IPS-15b (cell line): ENCODE measurements at regions not wholly inside any gene's neighbourhood (a gene's known extent, or its start where the extent isn't known, plus 50 kb on each side); places are given as distances from the start of the nearest gene placed in this dataset.

Experiments
- H3K27me3 ChIP-seq: one replicate; pipeline ENCODE4 v1.6.1; 2013; ENCODE audit warnings: low read length; ENCODE audit not compliant: control insufficient read depth, insufficient read depth
- H3K36me3 ChIP-seq: one replicate; pipeline ENCODE4 v1.6.1; 2013; ENCODE audit warnings: low read length; ENCODE audit not compliant: control insufficient read depth, insufficient read depth
- H3K4me1 ChIP-seq: one replicate; pipeline ENCODE4 v1.6.1; 2013; ENCODE audit warnings: mild to moderate bottlenecking, low read length; ENCODE audit not compliant: control insufficient read depth, insufficient read depth
- H3K4me3 ChIP-seq: one replicate; pipeline ENCODE4 v1.5.1; 2013; ENCODE audit warnings: low read depth, low read length
- H3K9ac ChIP-seq: one replicate; pipeline ENCODE4 v1.6.1; 2013; ENCODE audit warnings: low read depth, mild to moderate bottlenecking, low read length
- H3K9me3 ChIP-seq: one replicate; pipeline ENCODE4 v1.6.1; 2013; ENCODE audit warnings: mild to moderate bottlenecking, low read length; ENCODE audit not compliant: control insufficient read depth, insufficient read depth

DNA sequence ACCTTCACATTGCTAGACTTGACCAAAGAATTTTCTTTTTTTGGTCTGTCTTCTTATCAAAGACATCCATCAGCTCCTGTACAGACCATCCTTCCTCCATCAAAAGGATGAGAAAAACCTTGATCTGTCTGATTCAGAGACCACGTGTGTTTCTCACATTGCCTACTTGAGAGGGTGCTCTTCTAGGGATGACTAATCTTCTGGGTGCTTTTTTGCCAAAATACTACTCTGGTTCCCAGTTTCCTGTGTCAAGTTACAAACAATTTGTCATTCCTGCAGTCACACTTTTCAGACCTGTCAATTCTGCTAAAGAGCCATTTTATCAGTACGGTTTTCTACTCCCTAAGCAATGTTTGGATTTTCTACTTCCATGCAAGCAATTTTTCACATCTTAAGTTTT is 492.2 kb downstream of the CDH11 start:
- H3K27me3 ChIP-seq, result no peaks in the 10 kb centered on the region
- no peak overlapping the region for H3K9ac ChIP-seq

DNA sequence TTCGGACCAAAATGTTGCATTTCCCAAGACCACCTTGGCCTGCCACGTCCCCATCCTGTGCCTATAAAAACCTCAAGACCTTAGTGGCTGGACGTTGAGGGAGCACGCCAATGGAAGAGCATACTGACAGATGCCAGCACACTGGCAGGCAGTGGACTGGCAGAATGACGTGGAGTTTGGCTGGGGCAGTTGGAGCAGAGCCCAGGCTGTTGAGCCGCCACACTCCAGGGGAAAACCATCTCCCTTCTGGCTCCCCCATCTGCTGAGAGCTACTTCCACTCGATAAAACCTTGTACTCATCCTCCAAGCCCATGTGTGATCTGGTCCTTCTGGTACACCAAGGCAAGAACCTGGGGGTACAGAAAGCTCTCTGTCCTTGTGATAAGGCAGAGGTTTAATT is 494.1 kb downstream of the CDH11 start:
- Histone ChIP-seq H3K9me3 (no peaks in the 10 kb centered on the region), H3K36me3 (no peaks in the 10 kb centered on the region), H3K27me3 (no peaks in the 10 kb centered on the region), H3K4me1 (no peaks in the 10 kb centered on the region), H3K9ac (no peak overlapping the region), H3K4me3 (no peak overlapping the region)

More for the DNA sequence above, 492.2 kb downstream of the CDH11 start:
- Histone ChIP-seq H3K4me1 (no peaks in the 10 kb centered on the region), H3K9me3 (no peaks in the 10 kb centered on the region), H3K36me3 (no peaks in the 10 kb centered on the region), H3K4me3 (no peak overlapping the region)

DNA sequence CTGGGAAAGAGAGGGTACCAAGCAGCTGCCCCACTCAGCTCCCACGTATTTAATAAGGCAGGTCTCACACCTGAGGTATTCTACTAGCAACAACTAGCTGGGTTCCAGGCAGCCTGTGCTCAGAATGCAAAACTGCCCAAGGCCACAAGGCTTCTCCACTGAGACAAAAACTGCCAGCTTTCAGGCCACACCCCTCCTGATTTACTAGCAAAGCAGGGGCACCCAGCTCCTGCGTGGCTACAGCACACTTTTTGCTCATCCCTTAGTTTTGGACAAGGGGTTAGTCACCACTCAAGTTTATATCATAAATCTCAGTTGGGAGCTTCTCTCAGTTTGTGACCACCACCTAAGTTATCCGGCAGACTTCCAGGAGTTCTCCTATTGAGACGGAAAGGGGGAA is 494.6 kb downstream of the CDH11 start:
- no peaks in the 10 kb centered on the region for H3K9me3 ChIP-seq
- H3K4me3 ChIP-seq, result no peak overlapping the region
- no peaks in the 10 kb centered on the region for H3K27me3 ChIP-seq
- H3K36me3 ChIP-seq, result no peaks in the 10 kb centered on the region
- H3K9ac ChIP-seq, result no peak overlapping the region
- no peaks in the 10 kb centered on the region for H3K4me1 ChIP-seq

DNA sequence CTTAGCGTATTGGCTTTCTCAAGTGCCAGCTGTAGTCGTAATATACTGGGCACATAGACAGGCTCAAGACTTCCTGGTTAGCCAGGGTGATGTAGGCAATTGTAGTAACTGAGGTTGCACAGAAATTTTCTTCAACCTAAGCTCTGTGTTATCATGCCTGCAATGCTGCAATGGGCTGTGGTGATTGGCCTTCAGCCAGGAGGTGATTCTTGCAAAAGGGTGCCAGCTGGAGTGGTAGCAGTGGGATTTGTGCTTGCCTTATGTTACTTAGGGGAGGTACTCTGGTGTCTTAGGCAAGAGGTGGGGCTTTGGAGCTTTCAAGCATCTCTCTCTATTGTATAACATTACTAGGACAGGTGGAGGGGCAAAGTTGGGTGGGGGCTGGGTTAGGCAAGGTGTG is 495.1 kb downstream of the CDH11 start:
- no peak overlapping the region for H3K9ac ChIP-seq
- no peaks in the 10 kb centered on the region for H3K9me3 ChIP-seq
- no peaks in the 10 kb centered on the region for H3K4me1 ChIP-seq
- H3K36me3 ChIP-seq, result no peaks in the 10 kb centered on the region
- no peak overlapping the region for H3K4me3 ChIP-seq
- H3K27me3 ChIP-seq, result no peaks in the 10 kb centered on the region

DNA sequence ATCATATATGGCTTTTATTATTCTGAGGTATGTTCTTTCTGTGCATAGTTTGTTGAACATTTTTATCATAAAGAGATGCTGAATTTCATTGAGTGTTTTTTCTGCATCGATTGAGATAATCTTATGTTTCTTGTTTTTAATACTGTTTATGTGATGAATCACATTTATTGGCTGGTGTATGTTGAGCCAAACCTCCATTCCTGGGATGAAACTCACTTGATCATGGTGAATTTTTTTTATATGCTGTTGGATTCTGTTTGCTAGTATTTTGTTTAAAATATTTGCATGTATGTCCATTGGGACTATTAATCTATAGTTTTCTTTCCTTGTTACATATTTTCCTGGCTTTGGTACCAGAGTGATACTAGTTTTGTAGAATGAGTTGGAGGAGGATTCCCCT is 500.2 kb downstream of the CDH11 start:
- Histone ChIP-seq H3K27me3 (no peaks in the 10 kb centered on the region), H3K4me1 (no peaks in the 10 kb centered on the region), H3K36me3 (no peaks in the 10 kb centered on the region), H3K4me3 (no peak overlapping the region), H3K9me3 (no peaks in the 10 kb centered on the region), H3K9ac (no peak overlapping the region)

DNA sequence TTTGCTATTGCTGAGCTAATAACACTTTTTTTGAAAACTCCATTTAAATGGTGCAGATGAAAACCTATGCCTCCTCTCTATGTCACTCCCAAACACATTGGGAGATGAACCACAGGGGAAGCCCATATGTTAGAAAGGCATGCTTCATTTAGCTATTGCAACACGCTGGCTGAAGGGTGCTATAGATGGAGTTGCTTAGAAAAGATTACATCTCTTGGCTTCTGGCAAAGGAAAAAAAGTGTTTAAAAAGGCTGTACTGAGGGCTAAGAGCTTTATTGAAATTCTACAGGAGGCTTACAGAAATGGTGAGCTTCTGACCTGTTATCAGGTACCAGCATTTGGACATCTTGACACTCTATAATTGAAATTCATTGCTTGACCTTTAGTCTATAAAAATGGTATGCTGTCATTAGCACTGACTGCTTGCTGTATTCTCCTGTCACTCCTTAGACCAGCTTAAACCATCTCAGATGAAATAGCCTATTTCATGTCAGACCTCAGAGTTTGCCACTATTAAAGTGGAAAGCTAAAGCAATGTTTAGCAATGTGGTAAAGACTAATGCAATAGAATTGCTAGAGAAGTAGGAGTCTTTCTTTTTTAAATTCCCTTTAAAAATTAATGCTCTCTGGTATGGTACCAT is 503.9 kb downstream of the CDH11 start:
- no peaks in the 10 kb centered on the region for H3K9me3 ChIP-seq
- no peaks in the 10 kb centered on the region for H3K27me3 ChIP-seq

DNA sequence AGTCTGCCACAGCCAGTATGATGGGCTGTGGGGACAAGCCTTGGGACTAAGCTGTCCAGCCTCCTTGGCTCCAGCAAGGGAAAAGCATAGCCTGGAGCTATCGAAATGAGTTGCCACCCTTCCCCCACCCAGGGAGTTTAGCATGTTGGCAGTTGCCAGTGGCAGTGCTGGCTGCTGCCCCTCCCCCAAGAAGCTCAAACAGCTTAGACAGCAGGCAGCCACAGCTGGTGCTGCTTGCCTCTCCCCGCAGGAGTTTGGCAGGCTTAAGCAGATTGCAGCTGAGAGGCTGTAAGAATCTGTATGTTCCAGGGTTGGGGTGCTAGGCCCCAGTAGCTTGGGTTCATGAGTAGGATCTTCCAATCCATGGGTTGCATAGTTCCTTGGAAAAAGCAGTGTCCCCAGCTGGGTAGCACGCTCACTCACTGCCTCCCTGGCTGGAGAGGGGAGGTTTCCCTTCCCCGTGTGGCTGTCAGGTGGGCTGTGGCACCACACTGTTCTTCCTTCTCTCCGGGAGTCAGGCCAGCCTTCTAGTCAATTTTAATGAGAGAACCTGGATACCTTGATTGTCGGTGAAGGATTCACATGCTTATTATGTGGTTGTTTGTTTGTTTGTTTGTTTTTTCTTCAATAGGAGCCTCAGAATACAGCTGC is 506.1 kb downstream of the CDH11 start:
- no peak overlapping the region for H3K9ac ChIP-seq
- H3K27me3 ChIP-seq, result no peaks in the 10 kb centered on the region
- H3K9me3 ChIP-seq, result no peaks in the 10 kb centered on the region
- H3K4me3 ChIP-seq, result no peak overlapping the region
- H3K4me1 ChIP-seq, result peaks cover 6% of the 10 kb centered on the region
- no peaks in the 10 kb centered on the region for H3K36me3 ChIP-seq

More for the DNA sequence above, 503.9 kb downstream of the CDH11 start:
- Histone ChIP-seq H3K36me3 (no peaks in the 10 kb centered on the region), H3K4me1 (peaks cover 6% of the 10 kb centered on the region), H3K4me3 (no peak overlapping the region), H3K9ac (no peak overlapping the region)

DNA sequence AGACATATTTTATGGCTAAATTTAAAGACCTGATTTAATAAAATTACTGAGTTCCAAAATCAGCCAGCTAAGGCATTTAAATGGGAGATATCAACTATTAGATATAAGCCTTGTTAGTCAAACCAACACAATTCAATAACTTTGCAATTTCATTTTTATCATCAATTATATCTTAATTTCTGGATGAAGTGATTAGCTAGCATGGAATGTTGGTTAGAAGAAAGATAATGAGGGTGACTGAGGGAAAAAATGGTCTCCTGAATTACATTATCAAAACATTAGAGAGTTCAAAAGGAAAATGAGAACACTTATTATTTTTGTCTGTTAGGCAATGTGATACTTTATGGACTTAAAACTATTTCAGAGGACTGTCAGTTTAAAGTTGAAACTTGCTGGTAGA is 525.7 kb downstream of the CDH11 start:
- Histone ChIP-seq H3K4me1 (no peaks in the 10 kb centered on the region), H3K9ac (no peak overlapping the region), H3K9me3 (no peaks in the 10 kb centered on the region), H3K4me3 (no peak overlapping the region), H3K36me3 (no peaks in the 10 kb centered on the region), H3K27me3 (no peaks in the 10 kb centered on the region)

DNA sequence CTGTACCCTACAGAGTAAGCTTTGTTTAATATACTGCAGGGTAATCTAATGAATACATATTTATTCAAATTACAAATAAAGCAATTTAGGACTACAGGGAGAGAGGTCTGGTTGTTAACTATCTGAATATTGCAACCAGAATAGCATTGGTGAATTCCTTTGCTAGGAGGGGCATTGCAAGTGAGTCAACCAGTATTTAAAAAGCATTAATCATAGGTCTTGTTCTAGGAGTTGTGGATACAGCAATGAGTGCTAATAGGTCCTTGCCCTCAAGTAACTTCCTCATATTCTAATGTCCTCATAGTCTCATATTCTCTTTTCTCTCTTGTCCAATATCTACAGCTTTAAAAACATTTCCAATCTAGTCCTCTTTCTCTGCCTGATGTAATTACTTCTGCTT is 531.4 kb downstream of the CDH11 start:
- Histone ChIP-seq H3K9ac (no peak overlapping the region), H3K36me3 (no peaks in the 10 kb centered on the region), H3K27me3 (no peaks in the 10 kb centered on the region), H3K9me3 (no peaks in the 10 kb centered on the region), H3K4me3 (no peak overlapping the region), H3K4me1 (no peaks in the 10 kb centered on the region)

DNA sequence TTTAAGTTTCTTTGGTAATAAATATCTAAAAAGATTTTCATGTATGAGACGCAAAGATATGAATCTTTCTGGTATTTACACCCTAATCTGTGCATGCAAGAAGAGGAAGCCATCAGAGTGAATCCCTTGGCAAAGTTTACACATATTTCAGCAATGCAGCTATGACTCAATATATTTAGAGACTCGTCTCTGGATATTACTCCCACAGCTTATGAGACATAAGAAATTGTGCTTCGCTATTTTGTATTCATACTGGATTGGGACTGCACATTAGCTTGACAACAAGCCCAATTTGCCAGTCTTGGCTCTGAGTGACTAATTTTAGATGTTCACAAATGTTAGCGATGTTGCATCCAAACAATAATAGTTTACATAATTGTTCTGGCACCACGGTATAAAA is 532.0 kb downstream of the CDH11 start:
- no peaks in the 10 kb centered on the region for H3K36me3 ChIP-seq
- H3K4me1 ChIP-seq, result no peaks in the 10 kb centered on the region
- no peak overlapping the region for H3K4me3 ChIP-seq
- H3K27me3 ChIP-seq, result no peaks in the 10 kb centered on the region
- no peaks in the 10 kb centered on the region for H3K9me3 ChIP-seq
- H3K9ac ChIP-seq, result no peak overlapping the region

DNA sequence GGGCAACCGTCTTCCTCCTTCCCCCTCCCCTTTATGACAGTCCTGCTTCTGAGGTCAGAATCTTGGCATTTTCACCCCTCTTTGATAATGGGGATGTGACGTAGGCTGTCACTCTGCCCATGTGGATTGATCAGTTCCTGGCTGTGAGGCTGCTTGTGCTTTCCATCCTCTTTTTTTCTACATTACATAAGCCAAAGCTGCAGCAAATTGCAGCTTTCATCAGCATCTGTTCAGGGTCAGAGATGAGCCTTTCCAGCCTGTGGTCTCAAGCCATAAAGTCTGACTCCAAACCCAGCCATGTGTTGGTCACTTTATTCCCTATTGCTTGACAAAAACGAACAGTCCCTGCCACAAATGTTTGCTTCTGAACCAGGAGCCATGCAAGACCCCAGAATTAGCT is 535.1 kb downstream of the CDH11 start:
- no peaks in the 10 kb centered on the region for H3K36me3 ChIP-seq
- no peaks in the 10 kb centered on the region for H3K9me3 ChIP-seq
- H3K4me1 ChIP-seq, result no peaks in the 10 kb centered on the region
- H3K27me3 ChIP-seq, result no peaks in the 10 kb centered on the region
- no peak overlapping the region for H3K9ac ChIP-seq
- H3K4me3 ChIP-seq, result no peak overlapping the region

DNA sequence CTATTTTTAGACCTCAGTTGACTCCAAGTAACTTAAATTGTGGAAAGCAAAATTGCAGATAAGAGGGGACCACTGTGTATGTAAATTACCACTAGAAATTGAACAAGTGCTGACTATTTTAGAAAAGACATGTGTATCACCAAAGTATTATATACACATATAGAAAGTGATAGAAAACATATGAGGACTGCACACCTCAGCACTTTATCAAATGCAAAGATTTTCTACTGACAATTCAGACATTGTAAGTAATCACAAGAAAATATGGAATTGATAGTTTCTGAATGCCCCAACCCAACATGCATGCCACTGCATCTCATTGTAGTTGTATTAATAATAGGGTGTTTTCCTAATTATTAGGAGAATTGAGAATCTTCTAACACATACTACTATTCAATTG is 536.5 kb downstream of the CDH11 start:
- Histone ChIP-seq H3K36me3 (no peaks in the 10 kb centered on the region), H3K27me3 (no peaks in the 10 kb centered on the region), H3K4me3 (no peak overlapping the region), H3K9ac (no peak overlapping the region), H3K4me1 (no peaks in the 10 kb centered on the region), H3K9me3 (no peaks in the 10 kb centered on the region)
